ENCODE measurements at regions not wholly inside any gene's neighbourhood (a gene's known extent, or its start where the extent isn't known, plus 50 kb on each side); places are given as distances from the start of the nearest gene placed in this dataset.

GRCh38 chr2:64777841-64778240, 124.1 kb upstream of the SERTAD2 start:
- H3K4me3 ChIP-seq (replicated peaks in 1 of 2; ENCODE audit: low read depth in 2 of 2, low read length in 2 of 2) = no peak overlapping the region
- no peak for DNase-seq (ENCODE audit: low read depth in 2 of 2)

GRCh38 chr2:64779117-64779690, 125.5 kb upstream of the SERTAD2 start:
- TF ChIP-seq, protein P1, sequence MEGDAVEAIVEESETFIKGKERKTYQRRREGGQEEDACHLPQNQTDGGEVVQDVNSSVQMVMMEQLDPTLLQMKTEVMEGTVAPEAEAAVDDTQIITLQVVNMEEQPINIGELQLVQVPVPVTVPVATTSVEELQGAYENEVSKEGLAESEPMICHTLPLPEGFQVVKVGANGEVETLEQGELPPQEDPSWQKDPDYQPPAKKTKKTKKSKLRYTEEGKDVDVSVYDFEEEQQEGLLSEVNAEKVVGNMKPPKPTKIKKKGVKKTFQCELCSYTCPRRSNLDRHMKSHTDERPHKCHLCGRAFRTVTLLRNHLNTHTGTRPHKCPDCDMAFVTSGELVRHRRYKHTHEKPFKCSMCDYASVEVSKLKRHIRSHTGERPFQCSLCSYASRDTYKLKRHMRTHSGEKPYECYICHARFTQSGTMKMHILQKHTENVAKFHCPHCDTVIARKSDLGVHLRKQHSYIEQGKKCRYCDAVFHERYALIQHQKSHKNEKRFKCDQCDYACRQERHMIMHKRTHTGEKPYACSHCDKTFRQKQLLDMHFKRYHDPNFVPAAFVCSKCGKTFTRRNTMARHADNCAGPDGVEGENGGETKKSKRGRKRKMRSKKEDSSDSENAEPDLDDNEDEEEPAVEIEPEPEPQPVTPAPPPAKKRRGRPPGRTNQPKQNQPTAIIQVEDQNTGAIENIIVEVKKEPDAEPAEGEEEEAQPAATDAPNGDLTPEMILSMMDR (IDR thresholded peaks at IDR 0.05; ENCODE audit: low read depth, low read length) = no peak
- DNase-seq (ENCODE audit: low read depth in 2 of 2) = peak; percentile 75 to 92
- no peak overlapping the region for H3K4me3 ChIP-seq (replicated peaks in 1 of 2; ENCODE audit: low read depth in 2 of 2, low read length in 2 of 2)

More at GRCh38 chr2:64777841-64778240, 124.1 kb upstream of the SERTAD2 start:
- TF ChIP-seq, protein P1 (IDR thresholded peaks at IDR 0.05; ENCODE audit: low read depth, low read length) = no peak

DNA sequence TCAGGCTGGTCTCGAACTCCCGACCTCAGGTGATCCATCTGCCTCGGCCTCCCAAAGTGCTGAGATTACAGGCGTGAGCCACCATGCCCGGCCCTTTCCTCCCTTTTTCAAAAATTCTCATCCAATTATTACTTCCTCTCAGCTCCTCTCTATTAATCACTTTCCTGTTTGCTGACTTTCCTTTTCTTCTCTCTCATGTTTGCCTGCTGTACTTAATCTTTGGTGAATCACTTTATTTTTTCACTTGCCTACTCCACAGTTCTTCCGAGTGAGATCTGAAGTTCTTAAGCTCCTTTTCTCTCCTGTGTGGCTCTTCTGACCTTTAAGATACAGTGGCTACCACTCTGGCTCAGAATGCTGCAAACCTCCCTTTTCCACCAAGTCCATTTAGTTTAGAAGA, 126.3 kb upstream of the SERTAD2 start:
- DNase-seq (ENCODE audit: low read depth in 2 of 2) = peak in 1 of 2 donors; percentile 53
- TF ChIP-seq, protein P1 (IDR thresholded peaks at IDR 0.05; ENCODE audit: low read depth, low read length) = no peak

DNA sequence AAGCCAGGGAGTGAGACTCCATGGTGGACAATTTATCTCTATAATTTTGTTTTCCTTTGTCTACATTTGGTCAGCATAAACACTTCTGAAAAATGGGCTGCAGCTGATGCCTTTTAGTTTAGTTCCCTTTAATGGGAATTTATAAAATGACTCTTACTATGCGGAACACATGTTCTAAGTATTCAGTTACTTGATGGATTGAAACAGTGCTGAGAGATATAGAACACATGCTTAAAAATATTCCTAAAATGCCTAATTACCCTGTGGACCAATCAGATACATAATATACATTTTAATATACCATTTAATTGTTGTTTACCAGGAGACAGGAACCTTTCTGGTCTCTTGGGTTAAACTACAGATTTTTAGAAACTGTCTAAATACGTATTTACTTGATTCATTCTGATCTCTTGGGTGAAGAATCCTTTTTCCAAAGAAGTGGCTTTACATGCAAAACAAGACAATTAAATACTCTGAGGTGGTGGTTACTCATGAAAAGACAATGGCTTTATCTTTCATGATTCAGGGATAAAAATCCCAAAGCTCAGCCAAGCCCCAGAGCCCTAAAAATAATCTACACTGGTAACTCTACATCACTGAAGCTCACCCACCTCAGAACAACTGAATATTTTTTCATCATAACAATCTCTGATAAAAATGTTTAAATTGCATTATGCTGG, 128.1 kb upstream of the SERTAD2 start:
- peak in 1 of 2 donors; percentile 70 for DNase-seq (ENCODE audit: low read depth in 2 of 2)

More for the DNA sequence above, 126.3 kb upstream of the SERTAD2 start:
- H3K4me3 ChIP-seq (replicated peaks in 1 of 2; ENCODE audit: low read depth in 2 of 2, low read length in 2 of 2) = no peak overlapping the region

GRCh38 chr2:64784168-64785061, 130.7 kb upstream of the SERTAD2 start:
- DNase-seq (ENCODE audit: low read depth in 2 of 2) = no peak
- no peak overlapping the region for H3K4me3 ChIP-seq (replicated peaks in 1 of 2; ENCODE audit: low read depth in 2 of 2, low read length in 2 of 2)
- TF ChIP-seq, protein P1 (IDR thresholded peaks at IDR 0.05; ENCODE audit: low read depth, low read length) = no peak

More for the DNA sequence above, 128.1 kb upstream of the SERTAD2 start:
- TF ChIP-seq, protein P1 (IDR thresholded peaks at IDR 0.05; ENCODE audit: low read depth, low read length) = no peak
- no peak overlapping the region for H3K4me3 ChIP-seq (replicated peaks in 1 of 2; ENCODE audit: low read depth in 2 of 2, low read length in 2 of 2)

- no peak for DNase-seq (ENCODE audit: low read depth in 2 of 2)
- no peak overlapping the region for H3K4me3 ChIP-seq (replicated peaks in 1 of 2; ENCODE audit: low read depth in 2 of 2, low read length in 2 of 2)
- TF ChIP-seq, protein P1 (IDR thresholded peaks at IDR 0.05; ENCODE audit: low read depth, low read length) = no peak
Observed at GRCh38 chr2:64785245-64785644, 131.5 kb upstream of the SERTAD2 start.

Data from cardiac fibroblast (primary cell).